ENCODE measurements at regions not wholly inside any gene's neighbourhood (a gene's known extent, or its start where the extent isn't known, plus 50 kb on each side); places are given as distances from the start of the nearest gene placed in this dataset.

GRCh38 chr18:61605376-61606067 lies 272.3 kb downstream of the CDH20 start:
- TF ChIP-seq POLR2A (IDR thresholded peaks at IDR 0.05) = no peak
- TF ChIP-seq CTCF (IDR thresholded peaks at IDR 0.05) = no peak
